22Rv1 (cell line): ENCODE measurements at regions not wholly inside any gene's neighbourhood (a gene's known extent, or its start where the extent isn't known, plus 50 kb on each side); places are given as distances from the start of the nearest gene placed in this dataset.

Experiments
- CTCF ChIP-seq: fragments of 450-650 bp; IDR thresholded peaks from 2 replicates; pipeline ENCODE4 v1.5.1; 2017; ENCODE audit warnings: mild to moderate bottlenecking
- ZFX ChIP-seq: fragments of 450-650 bp; IDR thresholded peaks from 2 replicates; pipeline ENCODE4 v1.6.1; 2017; ENCODE audit warnings: antibody characterized with exemption, borderline replicate concordance

GRCh38 chr15:94081829-94082228, 149.5 kb upstream of the MCTP2 start:
- TF ChIP-seq CTCF (no peak), ZFX (no peak)
